ENCODE measurements at regions not wholly inside any gene's neighbourhood (a gene's known extent, or its start where the extent isn't known, plus 50 kb on each side); places are given as distances from the start of the nearest gene placed in this dataset.
A peak's percentile ranks its signal among the peaks of the same experiment; 100 is the strongest.

- no peaks in the 10 kb centered on the region for H3K9me1 ChIP-seq (ENCODE audit: control insufficient read depth, insufficient read depth, low read length)
- intact Hi-C loops (cut with micrococcal nuclease) = no loop called here
- no peaks in the 10 kb centered on the region for H3K9me3 ChIP-seq (replicated peaks; ENCODE audit: control insufficient read depth, insufficient read depth, low read depth, low read length)
- ATAC-seq = no peak
- no TSS peak for BruUV-seq (replicated peaks)
- ChIA-PET POLR2A (no interaction called here), CTCF (ENCODE audit: low intra/inter-chr PET ratio) (no interaction called here)
- no peak overlapping the region for H3K4me3 ChIP-seq
- TF ChIP-seq SETDB1 (IDR thresholded peaks at IDR 0.05; ENCODE audit: low read length) (no peak), DNMT1 (IDR thresholded peaks at IDR 0.05) (no peak), GABPA (tag; conservative IDR thresholded peaks at IDR 0.05; ENCODE audit: low read depth) (no peak), PRPF4 (IDR thresholded peaks at IDR 0.05; ENCODE audit: insufficient read depth, low read depth, low read length, poor library complexity, severe bottlenecking) (no peak), PURB (CRISPR knock-in tag; IDR thresholded peaks at IDR 0.05; ENCODE audit: low read depth) (no peak), ZNF785 (CRISPR knock-in tag; IDR thresholded peaks at IDR 0.05) (no peak), ZNF24 (IDR thresholded peaks at IDR 0.05) (no peak), HNRNPUL1 (IDR thresholded peaks at IDR 0.05; ENCODE audit: low read length) (no peak)
- TF ChIP-seq, protein P1, sequence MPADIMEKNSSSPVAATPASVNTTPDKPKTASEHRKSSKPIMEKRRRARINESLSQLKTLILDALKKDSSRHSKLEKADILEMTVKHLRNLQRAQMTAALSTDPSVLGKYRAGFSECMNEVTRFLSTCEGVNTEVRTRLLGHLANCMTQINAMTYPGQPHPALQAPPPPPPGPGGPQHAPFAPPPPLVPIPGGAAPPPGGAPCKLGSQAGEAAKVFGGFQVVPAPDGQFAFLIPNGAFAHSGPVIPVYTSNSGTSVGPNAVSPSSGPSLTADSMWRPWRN (IDR thresholded peaks at IDR 0.05; ENCODE audit: low read depth) = no peak
- no peak overlapping the region for H3K27ac ChIP-seq (ENCODE audit: extremely low read depth, low read depth, low read length)
- DNase-seq (ENCODE audit: extremely low read depth in 1 of 4, low spot score in 3 of 4) = peak in 1 of 4 experiments; percentile 2
- H3K4me2 ChIP-seq (ENCODE audit: insufficient read depth, low read length) = no peak overlapping the region
- no peaks in the 10 kb centered on the region for H3K36me3 ChIP-seq (ENCODE audit: control insufficient read depth, insufficient read depth, low read length)
- no peaks in the 10 kb centered on the region for H4K20me1 ChIP-seq (replicated peaks; ENCODE audit: control insufficient read depth, insufficient read depth, low read length)
- WGBS (ENCODE audit: insufficient coverage, low coverage, missing lambda C conversion rate) = 0% methylated on average over 6 of the region's 12 CpGs
- no peak overlapping the region for H3K9ac ChIP-seq (ENCODE audit: insufficient read depth in 1 of 2, low read depth in 2 of 2, low read length in 2 of 2)
- no peak for FAIRE-seq
- in situ Hi-C loops (cut with MboI) = no loop called here
- H3K79me2 ChIP-seq (ENCODE audit: control insufficient read depth, insufficient read depth, low read length) = no peaks in the 10 kb centered on the region
- H3K27me3 ChIP-seq (ENCODE audit: control insufficient read depth in 2 of 2, insufficient read depth in 2 of 2, low read length in 2 of 2) = no peaks in the 10 kb centered on the region
- H3K4me1 ChIP-seq (replicated peaks in 1 of 2; ENCODE audit: control insufficient read depth in 2 of 2, insufficient read depth in 2 of 2, low read length in 2 of 2) = no peaks in the 10 kb centered on the region
- no peak overlapping the region for H2AFZ ChIP-seq (ENCODE audit: low read depth, low read length)
Measured at GRCh38 chr16:35754391-35755369, 2295.3 kb downstream of the TP53TG3F start.

Measured in K562 (cell line).